DOHH2 (cell line): ENCODE measurements at regions not wholly inside any gene's neighbourhood (a gene's known extent, or its start where the extent isn't known, plus 50 kb on each side); places are given as distances from the start of the nearest gene placed in this dataset.
A peak's percentile ranks its signal among the peaks of the same experiment; 100 is the strongest.

Source experiments
- H3F3A ChIP-seq: fragments of 200-600 bp; sonication (generic), shearing (Covaris generic); 2 replicates; pipeline ENCODE4 v1.6.0; 2016; ENCODE audit warnings: antibody characterized with exemption, mild to moderate bottlenecking; ENCODE audit not compliant: control insufficient read depth, insufficient read depth
- H3K27ac ChIP-seq: fragments of 200-600 bp; sonication (generic); 2 replicates; pipeline ENCODE4 v1.5.1; 2014; ENCODE audit warnings: low read depth, mild to moderate bottlenecking, low read length, moderate library complexity
- H3K27me3 ChIP-seq: fragments of 200-600 bp; sonication (generic); 2 replicates; pipeline ENCODE4 v1.6.1; 2014; ENCODE audit warnings: mild to moderate bottlenecking, low read length, mixed read lengths; ENCODE audit not compliant: control insufficient read depth
- H3K36me3 ChIP-seq: fragments of 200-600 bp; sonication (generic); 2 replicates; pipeline ENCODE4 v1.6.1; 2014; ENCODE audit warnings: mild to moderate bottlenecking, low read length, moderate library complexity, mixed read lengths; ENCODE audit not compliant: control insufficient read depth
- H3K4me1 ChIP-seq: fragments of 200-600 bp; sonication (generic); 2 replicates; pipeline ENCODE4 v1.6.1; 2014; ENCODE audit warnings: mild to moderate bottlenecking, low read length, mixed read lengths; ENCODE audit not compliant: control insufficient read depth
- H3K4me2 ChIP-seq: fragments of 200-600 bp; sonication (generic); 2 replicates; pipeline ENCODE4 v1.6.0; 2014; ENCODE audit warnings: mild to moderate bottlenecking, low read length, moderate library complexity
- H3K4me3 ChIP-seq: fragments of 200-600 bp; sonication (generic); 2 replicates; pipeline ENCODE4 v1.5.1; 2014; ENCODE audit warnings: mild to moderate bottlenecking, low read length, mixed read lengths
- H3K79me2 ChIP-seq: fragments of 200-600 bp; sonication (generic); 2 replicates; pipeline ENCODE4 v1.6.1; 2014; ENCODE audit warnings: mild to moderate bottlenecking, low read length, mixed read lengths; ENCODE audit not compliant: control insufficient read depth
- H3K9me2 ChIP-seq: fragments of 200-600 bp; sonication (generic); replicated peaks from 2 replicates; pipeline ENCODE4 v1.6.1; 2014; ENCODE audit warnings: mild to moderate bottlenecking, low read length, mixed read lengths; ENCODE audit not compliant: control insufficient read depth
- H3K9me3 ChIP-seq: fragments of 200-600 bp; sonication (generic); 2 replicates; pipeline ENCODE4 v1.6.1; 2014; ENCODE audit warnings: antibody characterized with exemption, low read length, mixed read lengths; ENCODE audit not compliant: control insufficient read depth, insufficient read depth
- H4K20me1 ChIP-seq: fragments of 200-600 bp; sonication (generic); 2 replicates; pipeline ENCODE4 v1.6.0; 2014; ENCODE audit warnings: low read depth, mild to moderate bottlenecking, antibody characterized with exemption, low read length, moderate library complexity; ENCODE audit not compliant: control insufficient read depth, insufficient read depth
- EZH2phosphoT487 ChIP-seq: fragments of 200-600 bp; sonication (generic); IDR thresholded peaks from 2 replicates; pipeline ENCODE4 v1.6.1; 2017; ENCODE audit warnings: borderline replicate concordance, mild to moderate bottlenecking, antibody characterized with exemption, low read length, moderate library complexity, mixed read lengths
- TF ChIP-seq, protein P1 (sequence below): fragments of 200-600 bp; sonication (generic); IDR thresholded peaks from one replicate; pipeline ENCODE4 v1.5.1; 2014; ENCODE audit warnings: antibody characterized with exemption, mild to moderate bottlenecking, low read depth, low read length; ENCODE audit not compliant: poor library complexity, severe bottlenecking

DNA sequence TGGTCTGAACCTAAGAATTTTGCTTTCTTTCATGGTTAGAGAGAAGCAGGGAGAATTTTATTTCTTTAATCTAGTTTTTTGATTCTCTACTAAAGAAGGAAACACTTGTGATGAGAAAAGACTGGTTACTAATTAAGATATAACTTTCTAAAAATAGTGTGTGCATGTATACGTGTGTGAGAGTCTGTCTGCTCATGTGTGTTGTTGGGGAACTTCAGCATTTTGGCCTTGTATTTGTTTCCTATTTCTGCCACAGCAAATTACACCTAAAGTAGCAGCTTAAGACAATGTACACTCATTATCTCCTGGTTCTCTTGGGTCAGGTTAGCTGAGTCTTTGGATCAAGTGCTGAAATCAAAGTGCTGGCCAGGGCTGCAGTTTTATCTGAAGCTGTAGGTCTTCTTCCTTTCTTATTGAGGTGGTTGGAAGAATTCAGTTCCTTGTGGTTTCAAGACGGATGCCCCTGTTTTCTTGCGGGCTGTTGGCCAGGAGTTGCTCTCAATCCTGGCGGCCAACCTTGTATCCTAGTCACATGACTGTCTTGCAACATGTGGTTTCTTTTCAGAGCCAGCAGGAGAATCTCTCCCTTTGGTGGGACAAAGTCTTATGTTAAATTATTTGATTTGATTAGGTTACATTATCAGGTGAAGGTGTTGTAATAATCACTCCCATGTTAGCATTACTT is 188.4 kb upstream of the CLNK start:
- Histone ChIP-seq H3F3A (no peaks in the 10 kb centered on the region), H3K9me3 (no peaks in the 10 kb centered on the region), H3K27ac (no peak overlapping the region), H3K27me3 (no peaks in the 10 kb centered on the region), H3K79me2 (no peaks in the 10 kb centered on the region), H3K4me1 (peaks cover 10% of the 10 kb centered on the region), H3K4me3 (no peak overlapping the region), H3K4me2 (peak overlapping the region; percentile 11; the same call in 1 of the 2 replicates), H3K36me3 (no peaks in the 10 kb centered on the region), H4K20me1 (no peaks in the 10 kb centered on the region), H3K9me2 (no peaks in the 10 kb centered on the region)
- TF ChIP-seq, protein P1, sequence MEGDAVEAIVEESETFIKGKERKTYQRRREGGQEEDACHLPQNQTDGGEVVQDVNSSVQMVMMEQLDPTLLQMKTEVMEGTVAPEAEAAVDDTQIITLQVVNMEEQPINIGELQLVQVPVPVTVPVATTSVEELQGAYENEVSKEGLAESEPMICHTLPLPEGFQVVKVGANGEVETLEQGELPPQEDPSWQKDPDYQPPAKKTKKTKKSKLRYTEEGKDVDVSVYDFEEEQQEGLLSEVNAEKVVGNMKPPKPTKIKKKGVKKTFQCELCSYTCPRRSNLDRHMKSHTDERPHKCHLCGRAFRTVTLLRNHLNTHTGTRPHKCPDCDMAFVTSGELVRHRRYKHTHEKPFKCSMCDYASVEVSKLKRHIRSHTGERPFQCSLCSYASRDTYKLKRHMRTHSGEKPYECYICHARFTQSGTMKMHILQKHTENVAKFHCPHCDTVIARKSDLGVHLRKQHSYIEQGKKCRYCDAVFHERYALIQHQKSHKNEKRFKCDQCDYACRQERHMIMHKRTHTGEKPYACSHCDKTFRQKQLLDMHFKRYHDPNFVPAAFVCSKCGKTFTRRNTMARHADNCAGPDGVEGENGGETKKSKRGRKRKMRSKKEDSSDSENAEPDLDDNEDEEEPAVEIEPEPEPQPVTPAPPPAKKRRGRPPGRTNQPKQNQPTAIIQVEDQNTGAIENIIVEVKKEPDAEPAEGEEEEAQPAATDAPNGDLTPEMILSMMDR, result no peak
- TF ChIP-seq EZH2phosphoT487, result no peak

DNA sequence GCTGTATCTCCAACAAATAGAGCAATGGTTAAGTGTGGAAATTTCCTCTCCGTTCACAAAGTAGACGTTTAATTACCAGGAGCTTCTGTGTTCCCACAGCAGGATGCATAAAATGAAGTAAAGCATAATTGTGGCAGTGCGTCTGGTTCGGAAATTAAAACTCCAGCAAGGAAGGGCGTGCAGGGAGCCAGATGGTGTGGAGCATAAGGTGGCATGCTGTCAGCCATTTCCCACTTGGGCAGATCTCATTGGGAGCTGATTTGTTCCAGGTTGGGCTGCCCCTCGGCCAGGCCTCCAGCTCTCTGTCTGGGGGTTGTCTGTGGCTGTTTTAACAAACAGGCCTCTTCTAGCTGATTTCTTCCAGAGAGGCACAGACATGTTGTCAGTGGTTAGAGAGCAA is 182.1 kb upstream of the CLNK start:
- Histone ChIP-seq H3K9me3 (no peaks in the 10 kb centered on the region), H3K4me2 (no peak overlapping the region), H3K4me3 (no peak overlapping the region), H3K27me3 (no peaks in the 10 kb centered on the region), H4K20me1 (no peaks in the 10 kb centered on the region), H3K79me2 (no peaks in the 10 kb centered on the region), H3F3A (no peaks in the 10 kb centered on the region), H3K27ac (no peak overlapping the region), H3K9me2 (no peaks in the 10 kb centered on the region), H3K36me3 (no peaks in the 10 kb centered on the region), H3K4me1 (no peaks in the 10 kb centered on the region)
- TF ChIP-seq, protein P1, result no peak
- no peak for TF ChIP-seq EZH2phosphoT487

DNA sequence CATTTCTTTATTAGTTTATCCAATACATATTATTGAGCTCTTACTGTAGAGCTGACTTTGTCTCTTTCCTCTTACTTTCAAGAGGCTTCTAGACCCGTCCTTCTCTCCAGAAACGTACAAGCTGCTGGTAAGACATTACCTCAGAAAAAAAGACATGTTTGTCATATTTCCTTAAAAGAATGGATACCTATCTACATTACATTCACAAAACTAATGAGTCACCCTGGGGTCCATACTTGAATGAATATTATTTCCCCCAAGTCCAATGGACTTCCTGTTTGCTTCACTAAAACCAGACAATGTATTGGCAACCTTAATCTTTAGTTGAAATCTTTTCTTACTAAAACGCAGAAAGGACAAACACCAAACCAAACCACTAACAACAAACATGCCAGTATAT is 176.5 kb upstream of the CLNK start:
- Histone ChIP-seq H3K4me2 (no peak overlapping the region), H3K4me3 (no peak overlapping the region), H4K20me1 (no peaks in the 10 kb centered on the region), H3K9me3 (peaks cover 3% of the 10 kb centered on the region; the same call in 1 of the 2 replicates), H3K27me3 (no peaks in the 10 kb centered on the region), H3K79me2 (no peaks in the 10 kb centered on the region), H3K27ac (no peak overlapping the region), H3K9me2 (no peaks in the 10 kb centered on the region), H3K4me1 (no peaks in the 10 kb centered on the region), H3F3A (no peaks in the 10 kb centered on the region), H3K36me3 (no peaks in the 10 kb centered on the region)
- TF ChIP-seq, protein P1, result no peak
- no peak for TF ChIP-seq EZH2phosphoT487
